ENCODE measurements at regions not wholly inside any gene's neighbourhood (a gene's known extent, or its start where the extent isn't known, plus 50 kb on each side); places are given as distances from the start of the nearest gene placed in this dataset.
"Not testable (repeated sequence)": the region's sequence is repeated elsewhere in the genome, so short reads cannot be mapped to it uniquely, and the experiment has no call there.

GRCh38 chr2:224647684-224648083 is 62.5 kb upstream of the CUL3 start:
- TF ChIP-seq POLR2AphosphoS5 (IDR thresholded peaks at IDR 0.05; ENCODE audit: low read depth); CTCF (IDR thresholded peaks at IDR 0.05; ENCODE audit: insufficient read depth, low read length): not testable (repeated sequence)
